IPS-NIHi7 (cell line): ENCODE measurements at regions not wholly inside any gene's neighbourhood (a gene's known extent, or its start where the extent isn't known, plus 50 kb on each side); places are given as distances from the start of the nearest gene placed in this dataset.

Experiments
- DNase-seq: peaks from one replicate; pipeline ENCODE4 v3.0.0; 2012; ENCODE audit warnings: mixed read lengths; ENCODE audit errors: extremely low spot score

GRCh38 chr3:181660337-181660736, 51.4 kb upstream of the SOX2 start:
- DNase-seq: no peak

- DNase-seq: no peak
These were observed 74.3 kb upstream of the SOX2 start for GRCh38 chr3:181637456-181637855.

DNA sequence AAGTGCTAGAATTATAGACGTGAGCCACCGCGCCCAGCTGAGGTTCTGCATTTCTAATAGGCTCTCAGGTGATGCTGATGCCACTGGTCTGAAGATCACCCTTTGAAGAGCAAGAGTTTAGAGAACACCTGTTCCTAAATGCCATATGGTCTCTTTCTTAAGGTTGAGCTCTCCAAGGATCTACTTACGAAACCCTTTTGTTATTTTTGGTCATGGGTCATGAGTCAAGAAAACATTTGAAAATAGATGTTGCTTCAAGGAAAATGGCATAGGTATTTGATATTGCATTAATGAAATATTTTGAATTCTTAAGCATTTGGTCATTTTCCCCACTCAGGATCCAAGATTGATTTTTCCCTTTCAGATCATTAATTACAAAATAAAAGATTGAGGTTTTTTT, 74.7 kb upstream of the SOX2 start:
- DNase-seq: no peak

GRCh38 chr3:181635141-181635540, 76.6 kb upstream of the SOX2 start:
- no peak for DNase-seq

DNA sequence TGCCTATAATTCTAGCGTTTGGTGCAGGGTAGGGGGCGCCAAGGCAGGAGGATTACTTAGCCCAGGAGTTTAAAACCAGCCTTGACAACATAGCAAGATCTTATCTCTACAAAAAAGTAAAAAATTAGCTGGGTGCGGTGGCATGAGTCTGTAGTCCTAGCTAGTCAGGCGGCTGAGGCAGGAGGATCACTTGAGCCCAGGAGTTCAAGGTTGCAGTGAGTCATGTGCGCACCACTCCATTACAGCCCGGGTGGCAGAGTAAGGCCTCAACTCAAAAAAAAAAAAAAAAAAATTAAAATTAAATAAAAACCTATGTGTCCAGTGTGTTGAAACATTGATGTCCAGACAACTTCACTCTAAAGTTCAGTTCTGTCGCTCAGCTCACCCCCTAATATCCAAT, 78.2 kb upstream of the SOX2 start:
- DNase-seq: no peak

GRCh38 chr3:181631901-181632300, 79.8 kb upstream of the SOX2 start:
- no peak for DNase-seq

DNA sequence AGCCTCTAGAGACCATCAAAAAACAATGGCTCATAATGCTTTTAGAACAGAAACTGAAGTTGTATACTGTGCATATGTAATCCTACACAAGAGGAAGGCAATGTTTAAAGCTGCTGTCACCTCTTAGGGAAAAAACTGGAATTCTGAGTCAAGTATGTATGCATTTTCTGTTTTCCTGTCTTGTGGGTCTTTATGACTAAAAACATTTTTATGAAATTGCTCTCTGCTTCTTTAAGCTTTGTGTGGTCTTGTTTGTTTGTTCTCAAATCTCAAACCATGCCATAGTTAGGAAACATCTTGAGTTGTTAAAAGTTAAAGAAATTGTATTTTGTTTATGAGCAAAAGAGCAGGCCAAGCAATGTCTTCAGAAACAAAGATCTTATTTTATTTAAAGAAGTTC, 80.9 kb upstream of the SOX2 start:
- no peak for DNase-seq

- DNase-seq: no peak
These were observed 82.0 kb upstream of the SOX2 start for GRCh38 chr3:181629711-181630110.

DNA sequence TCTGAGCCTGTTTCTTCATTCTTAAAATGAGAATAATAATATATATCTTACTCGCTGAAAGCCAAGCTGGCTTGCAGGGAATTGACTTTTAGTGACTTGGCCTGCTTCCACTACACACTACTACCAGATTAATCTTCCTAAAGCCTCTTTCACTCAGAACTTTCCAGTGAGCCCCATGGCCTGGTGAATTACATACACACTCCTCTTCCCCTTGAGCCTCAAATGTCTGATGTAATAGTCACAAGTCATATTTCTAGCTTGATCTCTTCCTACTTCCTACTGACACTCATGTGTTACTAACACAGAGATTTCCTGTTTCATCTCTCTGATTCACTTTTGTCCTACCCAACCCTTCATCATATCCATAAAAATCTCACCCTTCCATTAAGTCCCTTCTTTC, 82.7 kb upstream of the SOX2 start:
- no peak for DNase-seq

DNA sequence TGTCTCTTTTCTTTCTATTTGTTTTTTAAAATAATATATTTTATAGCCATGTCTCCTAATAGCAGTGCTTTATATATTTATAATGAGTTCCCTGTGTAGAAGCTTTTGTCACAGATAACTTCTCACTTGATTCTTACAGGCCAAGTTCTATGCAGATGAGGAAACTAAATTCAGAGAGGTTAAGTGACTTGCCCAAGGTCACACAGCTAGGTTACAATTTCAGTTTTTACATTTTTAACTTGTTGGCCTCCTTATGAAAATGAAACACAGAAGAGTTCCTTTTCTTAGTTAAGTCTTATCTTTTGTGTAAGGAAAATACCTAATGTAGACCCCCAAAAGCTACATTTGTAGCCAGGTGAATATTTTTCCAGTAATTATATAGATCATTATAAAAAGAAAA, 83.3 kb upstream of the SOX2 start:
- DNase-seq: no peak

DNA sequence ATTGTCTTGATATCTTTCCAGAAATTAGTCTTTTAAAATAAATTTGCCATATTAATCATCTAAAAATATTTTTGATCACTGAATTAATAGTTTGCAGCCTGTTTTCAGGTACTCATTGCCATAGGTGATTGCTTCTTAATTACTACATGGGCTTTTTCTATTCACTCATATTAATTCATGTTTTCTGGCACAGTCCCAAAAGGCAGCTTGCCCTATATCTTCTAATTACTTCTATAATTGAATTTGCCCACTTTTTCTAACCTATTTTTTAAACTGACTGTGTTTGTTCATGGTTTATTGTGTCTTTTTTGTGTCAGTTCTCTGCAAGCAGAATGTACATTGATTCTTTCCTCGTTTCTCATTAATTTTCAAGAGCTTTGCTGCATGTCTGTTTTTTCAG, 85.7 kb upstream of the SOX2 start:
- no peak for DNase-seq

DNA sequence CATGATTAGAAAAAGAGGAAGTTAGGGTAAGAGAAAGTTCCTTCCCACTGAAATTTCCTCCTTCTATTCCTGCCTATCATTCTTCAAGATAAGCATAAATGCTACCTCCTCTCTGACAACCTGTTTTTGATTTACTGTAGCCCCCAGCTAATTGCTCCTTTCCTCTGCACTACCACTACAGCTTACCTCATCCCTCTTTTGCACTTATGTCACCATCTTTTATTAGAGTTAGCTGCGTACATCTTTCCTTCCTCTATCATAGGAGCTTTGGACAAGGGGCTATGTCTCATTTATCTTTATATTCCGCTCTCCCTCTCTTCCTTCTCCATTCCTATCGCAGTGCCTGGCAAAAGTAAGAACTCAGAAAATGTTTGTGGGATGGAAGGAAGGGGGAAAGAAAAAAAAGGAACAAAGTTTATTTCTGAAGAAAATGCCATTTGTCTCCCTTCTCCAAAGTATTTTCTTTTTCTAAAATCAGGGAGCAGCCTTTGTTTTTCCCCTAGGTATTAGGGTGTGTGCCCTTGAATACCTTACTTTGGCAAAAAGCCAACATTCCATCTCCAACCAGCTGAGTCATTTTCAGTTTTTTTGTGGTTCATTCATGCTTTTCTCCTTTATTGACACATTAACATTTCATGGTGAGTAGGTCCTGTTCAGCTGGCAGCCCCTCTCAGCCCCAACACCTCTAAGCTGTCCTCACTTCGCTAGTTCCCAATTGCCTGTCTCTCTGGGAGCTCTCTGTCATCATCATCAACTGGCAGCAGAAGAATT, 87.6 kb upstream of the SOX2 start:
- no peak for DNase-seq

DNA sequence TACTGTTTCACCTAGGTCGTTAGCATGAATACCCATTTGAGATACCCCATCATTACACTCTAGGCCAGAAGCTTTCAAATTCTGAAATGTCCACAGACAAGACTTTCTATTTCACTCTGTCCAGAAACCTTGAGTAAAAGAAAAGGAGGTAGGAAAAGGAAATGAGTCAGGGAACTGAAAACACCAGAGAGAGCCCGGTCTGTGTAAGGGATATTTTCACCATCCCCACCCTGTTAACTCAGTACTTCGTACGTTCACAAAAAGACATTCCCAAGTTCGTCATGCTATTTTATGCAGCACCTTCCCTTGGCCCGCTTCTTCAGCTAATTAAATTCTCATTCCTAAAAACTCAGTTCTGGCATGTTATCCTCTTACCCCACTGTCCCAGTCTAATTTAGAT, 89.4 kb upstream of the SOX2 start:
- no peak for DNase-seq

DNA sequence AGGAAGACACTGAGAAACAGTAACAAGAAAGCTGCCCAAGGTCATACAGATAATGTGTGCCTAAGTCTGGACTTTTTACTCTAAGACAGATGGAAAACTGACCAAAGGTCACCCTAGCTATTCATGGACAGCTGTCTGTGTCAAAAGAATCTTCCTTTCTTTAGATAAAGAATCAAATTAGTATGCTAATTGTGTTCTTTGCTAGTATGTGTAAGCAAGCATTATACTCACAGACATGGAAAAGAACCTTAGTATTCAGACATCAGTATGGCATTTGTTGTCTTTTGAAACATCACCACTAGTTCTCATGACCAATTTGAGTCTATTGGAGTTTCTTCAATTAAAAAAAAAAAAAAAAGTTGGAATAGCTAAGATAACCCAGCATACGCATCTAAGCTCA, 91.8 kb upstream of the SOX2 start:
- DNase-seq: no peak

GRCh38 chr3:181618260-181618659, 93.5 kb upstream of the SOX2 start:
- no peak for DNase-seq

- DNase-seq: no peak
These were observed 95.3 kb upstream of the SOX2 start for GRCh38 chr3:181616088-181617070.

DNA sequence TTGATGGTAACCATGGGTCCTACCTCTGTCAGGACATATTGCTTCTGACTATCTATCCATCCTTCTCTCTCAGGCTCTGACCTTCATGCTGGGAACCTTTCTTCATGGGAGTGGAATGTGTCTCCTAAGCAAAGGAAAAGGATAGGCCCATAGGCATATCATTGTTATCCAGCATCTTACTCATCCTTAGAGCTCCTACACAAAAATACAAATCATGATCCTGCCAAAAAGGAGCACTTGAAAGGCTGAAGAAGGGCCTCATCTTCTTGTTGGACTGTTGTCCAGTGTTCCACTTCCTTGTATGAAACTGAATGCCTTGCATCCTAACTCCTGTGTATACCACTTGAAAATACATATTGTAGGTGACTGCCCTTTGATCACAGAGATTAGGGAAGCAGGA, 96.1 kb upstream of the SOX2 start:
- DNase-seq: no peak

GRCh38 chr3:181614878-181615277, 96.8 kb upstream of the SOX2 start:
- no peak for DNase-seq

- no peak for DNase-seq
These were observed 97.9 kb upstream of the SOX2 start for GRCh38 chr3:181613813-181614212.

- DNase-seq: no peak
These were observed 98.5 kb upstream of the SOX2 start for GRCh38 chr3:181613191-181613590.

DNA sequence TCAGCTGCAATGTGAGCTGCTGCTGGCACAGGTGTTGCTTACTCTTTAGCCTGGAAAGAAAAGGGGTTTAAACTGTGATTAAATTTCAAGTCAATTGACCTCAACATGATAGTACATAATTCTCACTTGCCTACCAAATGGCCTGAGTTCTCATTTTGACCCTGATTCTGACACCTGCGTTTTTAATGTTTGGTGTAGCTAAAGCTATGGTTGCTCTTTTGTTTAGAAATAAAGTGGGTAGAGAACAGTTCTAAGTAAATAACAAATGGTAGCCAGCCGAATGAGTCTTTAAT, 100.8 kb upstream of the SOX2 start:
- DNase-seq: no peak

DNA sequence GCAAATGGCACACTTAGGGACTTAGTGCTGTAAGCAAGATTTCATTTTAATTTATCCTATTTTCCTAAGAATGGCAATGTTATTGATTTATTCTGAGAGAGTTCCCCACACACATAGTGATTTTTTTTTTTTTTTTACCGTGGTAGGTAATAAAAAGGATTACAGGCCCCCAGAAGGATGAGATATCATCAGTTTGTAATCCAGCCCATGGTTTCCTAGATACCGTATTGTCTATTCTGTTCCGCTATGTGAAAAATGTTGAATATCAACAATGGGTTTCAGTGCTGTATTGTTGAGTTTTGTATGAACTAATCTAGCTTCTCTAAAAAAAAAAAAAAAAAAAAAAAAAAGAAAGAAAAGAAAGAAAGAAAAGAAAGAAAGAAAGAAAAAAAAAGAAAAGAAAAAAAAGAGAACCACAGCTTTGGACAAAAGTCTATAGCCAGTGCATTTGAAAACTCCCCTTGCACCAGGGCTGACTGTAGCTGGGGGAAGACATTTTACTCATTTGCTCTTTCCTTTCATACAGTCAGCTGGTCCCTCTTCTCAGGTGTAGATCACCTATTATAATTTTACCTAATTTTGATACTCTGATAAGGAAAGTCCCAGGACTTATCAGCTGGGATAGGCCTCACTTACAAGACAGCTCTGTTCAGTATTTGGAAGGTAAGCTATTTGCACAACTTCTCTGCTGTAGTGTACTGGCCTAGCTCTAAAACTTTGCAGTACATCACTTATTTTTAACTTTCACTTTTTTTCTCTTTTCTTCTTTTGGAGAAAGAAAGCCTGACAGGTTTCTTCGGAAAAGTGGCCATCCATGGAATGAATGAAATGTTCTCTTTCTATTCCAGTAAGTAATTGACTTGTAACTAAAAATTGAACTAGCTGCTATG, 101.4 kb upstream of the SOX2 start:
- no peak for DNase-seq
